Neural cell (in vitro differentiated cells): ENCODE measurements at regions not wholly inside any gene's neighbourhood (a gene's known extent, or its start where the extent isn't known, plus 50 kb on each side); places are given as distances from the start of the nearest gene placed in this dataset.

Source experiments
- CTCF ChIP-seq: fragments of 450-650 bp; IDR thresholded peaks from 2 replicates; pipeline ENCODE4 v1.5.1; 2014; ENCODE audit warnings: antibody characterized with exemption, mild to moderate bottlenecking, moderate library complexity; ENCODE audit not compliant: poor library complexity, severe bottlenecking
- EP300 ChIP-seq: fragments of 450-650 bp; conservative IDR thresholded peaks from 2 replicates; pipeline ENCODE4 v1.6.1; 2014; ENCODE audit warnings: antibody characterized with exemption, mild to moderate bottlenecking, moderate library complexity; ENCODE audit not compliant: poor library complexity, severe bottlenecking
- EZH2 ChIP-seq: fragments of 200-600, 300-800 bp; shearing (Covaris generic), sonication (generic); IDR thresholded peaks from 2 replicates; pipeline ENCODE4 v1.6.1; 2014; ENCODE audit warnings: antibody characterized with exemption, low read length, borderline replicate concordance, mild to moderate bottlenecking; ENCODE audit not compliant: insufficient read depth, poor library complexity, severe bottlenecking
- MXI1 ChIP-seq: fragments of 450-650 bp; conservative IDR thresholded peaks from 2 replicates; pipeline ENCODE4 v1.6.1; 2014; ENCODE audit warnings: antibody characterized with exemption, mild to moderate bottlenecking; ENCODE audit not compliant: poor library complexity, severe bottlenecking
- POLR2AphosphoS5 ChIP-seq: IDR thresholded peaks from 2 replicates; pipeline ENCODE4 v1.6.1; 2012
- RAD21 ChIP-seq: fragments of 450-650 bp; conservative IDR thresholded peaks from 2 replicates; pipeline ENCODE4 v1.6.1; 2014; ENCODE audit warnings: antibody characterized with exemption, mild to moderate bottlenecking, moderate library complexity
- SMC3 ChIP-seq: fragments of 450-650 bp; conservative IDR thresholded peaks from 2 replicates; pipeline ENCODE4 v1.6.1; 2014; ENCODE audit warnings: antibody characterized with exemption, mild to moderate bottlenecking, moderate library complexity; ENCODE audit not compliant: poor library complexity
- TAF1 ChIP-seq: IDR thresholded peaks from 2 replicates; pipeline ENCODE4 v1.6.1; 2012; ENCODE audit warnings: low read depth
- TF ChIP-seq, protein P1 (sequence below): IDR thresholded peaks from 2 replicates; pipeline ENCODE4 v1.6.1; 2012; ENCODE audit warnings: borderline replicate concordance

- TF ChIP-seq CTCF (no peak), TAF1 (no peak), EP300 (no peak), MXI1 (no peak), SMC3 (no peak), EZH2 (no peak), RAD21 (no peak), POLR2AphosphoS5 (no peak)
- TF ChIP-seq, protein P1, sequence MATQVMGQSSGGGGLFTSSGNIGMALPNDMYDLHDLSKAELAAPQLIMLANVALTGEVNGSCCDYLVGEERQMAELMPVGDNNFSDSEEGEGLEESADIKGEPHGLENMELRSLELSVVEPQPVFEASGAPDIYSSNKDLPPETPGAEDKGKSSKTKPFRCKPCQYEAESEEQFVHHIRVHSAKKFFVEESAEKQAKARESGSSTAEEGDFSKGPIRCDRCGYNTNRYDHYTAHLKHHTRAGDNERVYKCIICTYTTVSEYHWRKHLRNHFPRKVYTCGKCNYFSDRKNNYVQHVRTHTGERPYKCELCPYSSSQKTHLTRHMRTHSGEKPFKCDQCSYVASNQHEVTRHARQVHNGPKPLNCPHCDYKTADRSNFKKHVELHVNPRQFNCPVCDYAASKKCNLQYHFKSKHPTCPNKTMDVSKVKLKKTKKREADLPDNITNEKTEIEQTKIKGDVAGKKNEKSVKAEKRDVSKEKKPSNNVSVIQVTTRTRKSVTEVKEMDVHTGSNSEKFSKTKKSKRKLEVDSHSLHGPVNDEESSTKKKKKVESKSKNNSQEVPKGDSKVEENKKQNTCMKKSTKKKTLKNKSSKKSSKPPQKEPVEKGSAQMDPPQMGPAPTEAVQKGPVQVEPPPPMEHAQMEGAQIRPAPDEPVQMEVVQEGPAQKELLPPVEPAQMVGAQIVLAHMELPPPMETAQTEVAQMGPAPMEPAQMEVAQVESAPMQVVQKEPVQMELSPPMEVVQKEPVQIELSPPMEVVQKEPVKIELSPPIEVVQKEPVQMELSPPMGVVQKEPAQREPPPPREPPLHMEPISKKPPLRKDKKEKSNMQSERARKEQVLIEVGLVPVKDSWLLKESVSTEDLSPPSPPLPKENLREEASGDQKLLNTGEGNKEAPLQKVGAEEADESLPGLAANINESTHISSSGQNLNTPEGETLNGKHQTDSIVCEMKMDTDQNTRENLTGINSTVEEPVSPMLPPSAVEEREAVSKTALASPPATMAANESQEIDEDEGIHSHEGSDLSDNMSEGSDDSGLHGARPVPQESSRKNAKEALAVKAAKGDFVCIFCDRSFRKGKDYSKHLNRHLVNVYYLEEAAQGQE = no peak
Observed at GRCh38 chr5:30287890-30288289, 905.6 kb upstream of the CDH6 start.
